NCI-H1048 (cell line): ENCODE measurements at regions not wholly inside any gene's neighbourhood (a gene's known extent, or its start where the extent isn't known, plus 50 kb on each side); places are given as distances from the start of the nearest gene placed in this dataset.
"Not testable (repeated sequence)": the region's sequence is repeated elsewhere in the genome, so short reads cannot be mapped to it uniquely, and the experiment has no call there.

Source experiments
- DNase-seq: peaks from one replicate; lab custom pipeline; 2025; lab: John Stamatoyannopoulos, UW

DNA sequence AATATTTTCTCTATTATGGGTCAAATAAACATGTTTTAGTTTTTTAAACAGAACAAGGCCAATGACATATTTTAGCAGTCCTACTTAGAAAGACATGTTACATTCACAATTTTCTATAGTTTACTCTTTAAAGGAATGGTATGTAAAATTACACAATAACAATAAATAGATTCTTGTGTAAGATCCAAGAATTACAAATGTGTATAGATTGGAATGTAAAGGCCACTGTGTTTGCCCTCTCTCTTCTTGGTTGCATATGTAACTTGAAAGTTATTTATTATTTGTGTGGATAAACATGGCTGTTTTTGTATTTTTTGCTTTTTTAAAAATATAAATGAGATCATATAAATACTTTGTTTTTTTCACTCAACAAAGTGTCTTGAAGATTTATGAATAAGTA, 979.3 kb upstream of the CELF2 start:
- DNase-seq = no peak

DNA sequence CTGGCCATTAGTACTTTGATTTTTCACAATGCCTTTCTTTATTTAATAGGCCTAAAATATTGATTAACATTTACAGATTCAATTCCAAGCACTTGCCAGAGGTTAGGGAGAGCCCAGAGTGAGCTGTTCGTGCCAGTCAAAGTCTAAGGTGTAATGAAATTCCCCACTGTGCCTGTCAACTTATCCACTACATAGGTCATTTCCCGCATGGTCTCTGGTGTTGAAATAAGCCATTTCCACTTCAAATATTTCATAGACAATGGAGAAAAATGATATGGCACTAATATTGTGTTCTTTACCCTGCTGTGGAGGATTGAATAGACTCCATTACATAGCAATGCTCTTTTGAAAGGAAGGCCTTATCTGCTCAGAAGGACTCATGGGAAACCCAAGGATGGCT, 978.1 kb upstream of the CELF2 start:
- no peak for DNase-seq

DNA sequence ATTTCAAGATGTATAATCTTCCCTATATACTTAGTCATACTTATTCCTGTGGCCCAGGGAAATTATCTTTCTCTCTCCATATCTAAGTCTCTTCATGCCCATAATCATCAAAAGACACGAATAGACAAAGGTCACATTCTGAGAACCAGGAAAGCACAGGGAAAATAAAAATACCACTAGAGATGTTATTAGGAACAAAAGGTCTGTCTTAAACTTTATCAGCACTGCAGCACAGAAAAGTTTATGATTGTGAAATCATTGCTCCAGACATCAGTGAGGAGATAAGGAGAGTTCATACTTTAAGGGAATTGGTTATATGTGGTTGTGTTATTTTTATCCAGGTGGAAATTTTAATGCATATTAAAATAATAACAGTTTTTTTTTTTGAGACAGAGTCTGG, 974.6 kb upstream of the CELF2 start:
- no peak for DNase-seq

- DNase-seq = no peak
Observed at GRCh38 chr10:10044922-10045764, 972.5 kb upstream of the CELF2 start.

DNA sequence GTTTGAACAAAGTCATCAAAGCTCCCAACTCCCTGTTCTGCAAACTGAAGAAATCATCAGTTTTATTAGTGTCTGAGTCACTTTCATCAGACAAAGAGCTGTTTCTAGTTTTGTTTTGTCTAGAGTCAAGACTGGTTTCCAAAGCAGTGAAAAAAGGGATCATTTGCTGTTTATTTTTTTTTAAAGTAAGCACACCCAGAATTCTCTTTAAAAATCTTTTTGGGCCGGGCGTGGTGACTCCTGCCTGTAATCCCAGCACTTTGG, 972.0 kb upstream of the CELF2 start:
- DNase-seq = no peak

- DNase-seq = no peak
Observed at GRCh38 chr10:10047426-10047825, 970.2 kb upstream of the CELF2 start.

DNA sequence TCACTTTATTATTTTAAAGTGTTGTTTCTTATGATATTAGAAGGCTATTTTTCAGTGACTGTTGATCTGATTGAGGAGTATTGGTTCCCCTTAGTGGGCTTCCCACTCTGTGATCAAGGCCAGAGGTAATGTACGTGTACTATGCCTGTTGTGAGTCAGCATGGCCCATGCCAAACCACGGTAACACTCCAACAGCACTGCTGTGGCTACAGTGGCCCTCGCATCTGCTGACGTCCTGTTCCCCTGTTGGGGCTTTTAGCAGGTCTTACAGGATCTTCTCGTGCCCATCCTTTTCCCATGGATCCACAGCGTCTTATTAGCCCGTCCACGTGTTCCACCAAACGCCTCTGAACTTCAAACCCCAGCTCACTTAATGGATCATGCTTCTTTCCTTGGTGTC, 964.6 kb upstream of the CELF2 start:
- DNase-seq = no peak

DNA sequence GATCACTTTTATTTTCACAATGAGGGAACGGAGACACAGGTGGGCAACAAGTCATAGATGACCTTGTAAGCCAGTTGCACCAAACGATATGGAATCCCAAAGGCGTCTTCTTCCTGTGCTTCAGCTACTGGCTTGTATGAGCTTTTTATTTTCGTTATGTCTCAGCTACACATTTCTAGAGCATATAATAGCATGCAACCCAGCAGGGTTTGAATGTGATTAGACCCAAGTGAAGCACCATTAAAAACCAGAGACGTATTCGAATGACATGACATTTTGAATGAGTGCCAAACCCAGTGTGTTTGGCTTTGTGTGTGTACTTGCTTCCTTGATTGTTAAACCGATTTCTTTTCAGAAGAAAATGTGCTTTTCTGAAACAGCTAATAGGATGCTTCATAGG, 963.2 kb upstream of the CELF2 start:
- DNase-seq = no peak

DNA sequence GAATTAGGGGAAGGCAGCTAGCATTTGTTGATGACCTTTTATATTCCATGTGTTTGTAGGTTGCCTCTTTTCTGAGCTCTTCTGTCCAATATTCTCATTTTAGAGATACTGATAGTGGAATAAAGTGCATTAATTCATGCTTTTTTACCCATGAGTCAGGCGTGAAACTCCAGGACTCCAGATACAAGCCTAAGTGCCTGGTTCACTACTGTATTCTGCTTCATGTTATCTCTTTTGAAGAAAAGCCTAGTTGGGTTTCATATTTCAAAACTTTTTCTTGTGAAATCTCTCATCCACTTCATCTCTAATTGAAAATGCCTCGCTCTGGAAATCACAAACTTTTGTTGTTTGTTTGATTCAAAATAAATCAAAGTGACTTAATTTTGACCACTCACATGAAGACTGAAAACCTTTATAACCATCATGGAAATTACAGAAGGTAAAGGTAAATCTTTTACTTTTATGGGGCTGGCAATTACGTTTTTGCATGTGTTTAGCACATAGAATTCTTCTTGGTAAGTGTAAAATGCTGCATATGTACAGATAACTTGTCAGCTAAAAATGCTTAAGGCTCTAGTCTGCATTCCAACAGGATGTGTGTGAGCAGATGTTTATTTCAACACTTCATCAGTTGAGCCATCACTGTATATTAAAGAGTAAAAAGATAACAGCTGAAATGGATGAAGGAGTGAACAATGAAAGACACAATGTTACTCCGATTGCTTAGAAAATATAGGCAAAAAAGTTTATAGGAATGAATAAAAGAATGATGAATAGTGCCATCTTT, 961.8 kb upstream of the CELF2 start:
- DNase-seq = no peak

DNA sequence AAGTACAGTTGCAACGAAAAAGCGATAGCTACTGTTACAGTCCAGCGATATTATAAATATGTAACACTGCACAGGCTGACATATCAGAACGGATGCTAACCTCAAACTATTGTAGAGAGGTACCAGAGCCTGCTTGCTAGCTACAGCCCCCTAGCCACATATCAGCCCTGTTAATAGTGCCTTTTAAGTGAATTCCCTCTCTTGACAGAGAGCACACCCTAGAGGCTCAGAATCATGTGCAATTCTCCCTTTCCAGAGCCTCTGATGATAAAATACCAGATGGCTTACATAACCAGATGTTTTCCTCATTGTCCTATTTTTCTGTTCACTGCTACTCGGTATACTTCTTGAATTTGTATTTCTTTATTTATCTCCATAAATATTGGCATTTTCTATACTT, 960.7 kb upstream of the CELF2 start:
- DNase-seq = no peak

- no peak for DNase-seq
Observed at GRCh38 chr10:10067644-10068043, 950.0 kb upstream of the CELF2 start.

GRCh38 chr10:10074847-10075246, 942.8 kb upstream of the CELF2 start:
- not testable (repeated sequence) for DNase-seq

DNA sequence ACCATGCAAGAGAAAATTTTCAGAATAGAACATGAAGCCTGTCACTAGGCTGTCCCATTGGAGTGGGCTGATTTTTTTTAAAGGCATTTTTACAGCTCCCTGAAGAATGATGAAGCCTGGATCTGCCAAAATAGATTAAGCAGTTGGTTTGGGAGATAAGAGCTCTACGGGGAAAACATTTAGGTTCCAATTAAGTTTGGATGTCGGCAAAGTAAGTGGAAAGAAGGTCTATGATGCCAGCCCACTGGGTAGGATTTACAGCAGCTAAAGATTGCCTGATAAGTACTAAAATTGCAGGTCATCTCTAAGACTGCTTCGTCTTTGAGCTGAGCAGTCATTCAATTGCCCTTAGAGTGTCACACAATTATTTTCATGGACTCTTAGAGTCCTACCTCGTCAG, 939.2 kb upstream of the CELF2 start:
- DNase-seq = no peak

GRCh38 chr10:10092581-10092980, 925.1 kb upstream of the CELF2 start:
- DNase-seq = no peak

- DNase-seq = no peak
Observed at GRCh38 chr10:10093021-10093420, 924.7 kb upstream of the CELF2 start.

GRCh38 chr10:10094691-10095090, 923.0 kb upstream of the CELF2 start:
- DNase-seq = no peak

DNA sequence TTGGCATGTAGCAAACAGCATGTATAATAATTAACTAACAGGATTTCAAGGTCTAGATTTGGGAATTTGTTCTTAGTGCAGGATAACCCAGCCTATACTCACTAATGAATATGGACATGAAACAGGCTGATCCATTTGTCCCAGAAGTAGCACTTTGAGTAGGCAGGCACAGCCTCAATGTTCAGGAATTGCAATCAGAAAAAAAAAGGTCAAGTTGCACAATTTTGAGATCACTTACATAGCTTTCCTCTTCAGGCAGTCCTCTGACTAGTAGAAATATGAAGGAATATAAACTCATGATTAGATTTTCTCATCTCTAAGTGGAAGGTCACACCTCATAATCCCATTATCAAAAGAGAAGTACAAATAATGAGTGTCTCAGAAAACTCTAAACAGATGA, 921.4 kb upstream of the CELF2 start:
- DNase-seq = no peak

GRCh38 chr10:10096898-10097297, 920.8 kb upstream of the CELF2 start:
- no peak for DNase-seq

- DNase-seq = no peak
Observed at GRCh38 chr10:10101106-10101505, 916.6 kb upstream of the CELF2 start.

GRCh38 chr10:10110844-10111490, 906.7 kb upstream of the CELF2 start:
- no peak for DNase-seq

DNA sequence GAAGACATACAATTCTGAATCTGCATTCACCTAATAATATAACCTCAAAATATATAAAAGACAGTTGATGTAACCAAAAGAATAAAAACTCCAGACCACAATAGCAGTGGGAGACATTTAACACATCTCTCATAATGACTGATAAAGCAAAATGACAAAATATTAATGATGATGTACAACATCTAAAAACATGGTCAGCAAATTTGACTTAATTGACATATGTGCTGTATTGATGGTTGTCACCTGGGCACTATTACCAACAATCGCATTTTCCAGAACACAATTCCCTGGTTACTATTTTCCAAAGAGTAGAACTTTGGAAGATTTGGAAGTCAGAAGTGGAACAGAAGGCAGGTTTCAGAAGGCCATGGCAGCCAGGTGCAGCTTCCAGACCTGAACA, 899.5 kb upstream of the CELF2 start:
- no peak for DNase-seq

GRCh38 chr10:10120671-10121070, 897.0 kb upstream of the CELF2 start:
- DNase-seq = no peak

DNA sequence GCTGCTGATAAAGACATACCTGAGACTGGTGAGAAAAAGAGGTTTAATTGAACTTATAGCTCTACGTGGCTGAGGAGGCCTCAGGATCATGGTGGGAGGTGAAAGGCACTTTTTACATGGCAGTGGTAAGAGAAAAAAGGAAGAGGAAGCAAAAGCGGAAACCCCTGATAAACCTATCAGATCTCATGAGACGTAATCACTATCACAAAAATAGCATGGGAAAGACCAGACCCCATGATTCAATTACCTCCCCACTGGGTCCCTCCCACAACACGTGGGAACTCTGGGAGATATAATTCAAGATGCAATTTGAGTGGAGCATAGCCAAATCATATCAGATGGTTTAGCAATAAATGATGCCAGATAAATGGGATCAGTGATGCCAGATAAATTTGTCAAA, 892.0 kb upstream of the CELF2 start:
- no peak for DNase-seq
